GM20000 (cell line): ENCODE measurements at regions not wholly inside any gene's neighbourhood (a gene's known extent, or its start where the extent isn't known, plus 50 kb on each side); places are given as distances from the start of the nearest gene placed in this dataset.
"Not testable (repeated sequence)": the region's sequence is repeated elsewhere in the genome, so short reads cannot be mapped to it uniquely, and the experiment has no call there.

ENCODE experiments used
- DNase-seq: peaks from one replicate; pipeline ENCODE4 v3.0.0; 2012; ENCODE audit warnings: low spot score
- CTCF ChIP-seq: IDR thresholded peaks from 2 replicates; pipeline ENCODE4 v1.5.1; 2012; ENCODE audit warnings: mild to moderate bottlenecking, control low read depth; ENCODE audit errors: extremely low read depth, missing control alignments

GRCh38 chr16:79954921-79955705 lies 354.6 kb upstream of the MAF start:
- no peak for TF ChIP-seq CTCF
- DNase-seq = no peak

GRCh38 chr16:79950932-79951719 lies 350.6 kb upstream of the MAF start:
- DNase-seq = no peak
- TF ChIP-seq CTCF = no peak

GRCh38 chr16:79949417-79949816 lies 348.9 kb upstream of the MAF start:
- TF ChIP-seq CTCF = no peak
- no peak for DNase-seq

- no peak for TF ChIP-seq CTCF
- no peak for DNase-seq
Observed at GRCh38 chr16:79947771-79948170, 347.2 kb upstream of the MAF start.

- DNase-seq = no peak
- no peak for TF ChIP-seq CTCF
Observed at GRCh38 chr16:79946252-79946651, 345.7 kb upstream of the MAF start.

- DNase-seq = no peak
- no peak for TF ChIP-seq CTCF
Observed at GRCh38 chr16:79943736-79944135, 343.2 kb upstream of the MAF start.

GRCh38 chr16:79938575-79938974 lies 338.0 kb upstream of the MAF start:
- DNase-seq = no peak
- no peak for TF ChIP-seq CTCF

- not testable (repeated sequence) for DNase-seq
Observed at GRCh38 chr16:79937671-79938070, 337.1 kb upstream of the MAF start.
